ENCODE measurements at regions not wholly inside any gene's neighbourhood (a gene's known extent, or its start where the extent isn't known, plus 50 kb on each side); places are given as distances from the start of the nearest gene placed in this dataset.

- no peak for TF ChIP-seq EZH2 (optimal IDR thresholded peaks at IDR 0.05; ENCODE audit: low read depth, low read length)
- no peak for TF ChIP-seq EZH2phosphoT487 (IDR thresholded peaks at IDR 0.05; ENCODE audit: low read length)
- TF ChIP-seq CTCF (IDR thresholded peaks at IDR 0.05; ENCODE audit: low read length): no peak
- no peaks in the 10 kb centered on the region for H3K79me2 ChIP-seq (ENCODE audit: low read length)
- H3K9me3 ChIP-seq (replicated peaks; ENCODE audit: insufficient read depth, low read length): no peaks in the 10 kb centered on the region
- H3K9me2 ChIP-seq (replicated peaks; ENCODE audit: insufficient read depth, low read length): no peaks in the 10 kb centered on the region
- H3K4me2 ChIP-seq (ENCODE audit: low read depth, low read length): no peak overlapping the region
- no peaks in the 10 kb centered on the region for H3K36me3 ChIP-seq (replicated peaks; ENCODE audit: insufficient read depth, low read length)
- H3K9ac ChIP-seq (ENCODE audit: low read length): no peak overlapping the region
- no peaks in the 10 kb centered on the region for H3K4me1 ChIP-seq (ENCODE audit: low read length)
- no peak overlapping the region for H2AFZ ChIP-seq (ENCODE audit: low read length)
- no peak for DNase-seq
- H3F3A ChIP-seq (ENCODE audit: insufficient read depth, low read length): no peaks in the 10 kb centered on the region
- no peak overlapping the region for H3K4me3 ChIP-seq (ENCODE audit: low read length)
- H3K27ac ChIP-seq (ENCODE audit: low read length): no peak overlapping the region
- H4K20me1 ChIP-seq (ENCODE audit: insufficient read depth, low read length): no peaks in the 10 kb centered on the region
- H3K27me3 ChIP-seq (replicated peaks; ENCODE audit: insufficient read depth, low read length): no peaks in the 10 kb centered on the region
Measured at GRCh38 chr2:58950795-58951462, 709.8 kb upstream of the FANCL start.

- DNase-seq: no peak
Measured at GRCh38 chr2:58939388-58939787, 698.3 kb upstream of the FANCL start.

GRCh38 chr2:58938988-58939387 lies 697.9 kb upstream of the FANCL start:
- Histone ChIP-seq H3K4me1 (ENCODE audit: low read length) (no peaks in the 10 kb centered on the region), H3K27me3 (replicated peaks; ENCODE audit: insufficient read depth, low read length) (no peaks in the 10 kb centered on the region), H2AFZ (ENCODE audit: low read length) (no peak overlapping the region), H3K79me2 (ENCODE audit: low read length) (no peaks in the 10 kb centered on the region), H3K27ac (ENCODE audit: low read length) (no peak overlapping the region), H3K9me3 (replicated peaks; ENCODE audit: insufficient read depth, low read length) (no peaks in the 10 kb centered on the region), H4K20me1 (ENCODE audit: insufficient read depth, low read length) (no peaks in the 10 kb centered on the region), H3K4me3 (ENCODE audit: low read length) (no peak overlapping the region), H3K9me2 (replicated peaks; ENCODE audit: insufficient read depth, low read length) (no peaks in the 10 kb centered on the region), H3F3A (ENCODE audit: insufficient read depth, low read length) (no peaks in the 10 kb centered on the region), H3K36me3 (replicated peaks; ENCODE audit: insufficient read depth, low read length) (no peaks in the 10 kb centered on the region), H3K9ac (ENCODE audit: low read length) (no peak overlapping the region), H3K4me2 (ENCODE audit: low read depth, low read length) (no peak overlapping the region)
- no peak for DNase-seq
- TF ChIP-seq CTCF (IDR thresholded peaks at IDR 0.05; ENCODE audit: low read length): no peak
- TF ChIP-seq EZH2phosphoT487 (IDR thresholded peaks at IDR 0.05; ENCODE audit: low read length): no peak
- no peak for TF ChIP-seq EZH2 (optimal IDR thresholded peaks at IDR 0.05; ENCODE audit: low read depth, low read length)

More at GRCh38 chr2:58939388-58939787, 698.3 kb upstream of the FANCL start:
- H2AFZ ChIP-seq (ENCODE audit: low read length): no peak overlapping the region
- H3K9me2 ChIP-seq (replicated peaks; ENCODE audit: insufficient read depth, low read length): no peaks in the 10 kb centered on the region
- no peak overlapping the region for H3K4me2 ChIP-seq (ENCODE audit: low read depth, low read length)
- no peak overlapping the region for H3K27ac ChIP-seq (ENCODE audit: low read length)
- H3K9ac ChIP-seq (ENCODE audit: low read length): no peak overlapping the region
- no peaks in the 10 kb centered on the region for H3K79me2 ChIP-seq (ENCODE audit: low read length)
- H3F3A ChIP-seq (ENCODE audit: insufficient read depth, low read length): no peaks in the 10 kb centered on the region
- no peaks in the 10 kb centered on the region for H3K27me3 ChIP-seq (replicated peaks; ENCODE audit: insufficient read depth, low read length)
- no peak for TF ChIP-seq EZH2 (optimal IDR thresholded peaks at IDR 0.05; ENCODE audit: low read depth, low read length)
- TF ChIP-seq CTCF (IDR thresholded peaks at IDR 0.05; ENCODE audit: low read length): no peak
- TF ChIP-seq EZH2phosphoT487 (IDR thresholded peaks at IDR 0.05; ENCODE audit: low read length): no peak
- no peaks in the 10 kb centered on the region for H3K9me3 ChIP-seq (replicated peaks; ENCODE audit: insufficient read depth, low read length)
- H3K4me1 ChIP-seq (ENCODE audit: low read length): no peaks in the 10 kb centered on the region
- H3K36me3 ChIP-seq (replicated peaks; ENCODE audit: insufficient read depth, low read length): no peaks in the 10 kb centered on the region
- H4K20me1 ChIP-seq (ENCODE audit: insufficient read depth, low read length): no peaks in the 10 kb centered on the region
- no peak overlapping the region for H3K4me3 ChIP-seq (ENCODE audit: low read length)

All from MM.1S (cell line).